Tongue (tissue), 1 donor: ENCODE measurements at regions not wholly inside any gene's neighbourhood (a gene's known extent, or its start where the extent isn't known, plus 50 kb on each side); places are given as distances from the start of the nearest gene placed in this dataset.
A peak's percentile ranks its signal among the peaks of the same experiment; 100 is the strongest.

Source experiments
- DNase-seq: peaks from one replicate; pipeline ENCODE4 v3.0.0-alpha.2; 2015

GRCh38 chr4:35918491-35918977, 325.8 kb downstream of the ARAP2 start:
- DNase-seq, result no peak

- DNase-seq, result no peak
Observed at GRCh38 chr4:35925806-35926205, 318.5 kb downstream of the ARAP2 start.

GRCh38 chr4:35926788-35927187, 317.5 kb downstream of the ARAP2 start:
- no peak for DNase-seq

GRCh38 chr4:35933901-35934300, 310.4 kb downstream of the ARAP2 start:
- no peak for DNase-seq

GRCh38 chr4:35934320-35934981, 309.9 kb downstream of the ARAP2 start:
- DNase-seq, result peak; percentile 71

DNA sequence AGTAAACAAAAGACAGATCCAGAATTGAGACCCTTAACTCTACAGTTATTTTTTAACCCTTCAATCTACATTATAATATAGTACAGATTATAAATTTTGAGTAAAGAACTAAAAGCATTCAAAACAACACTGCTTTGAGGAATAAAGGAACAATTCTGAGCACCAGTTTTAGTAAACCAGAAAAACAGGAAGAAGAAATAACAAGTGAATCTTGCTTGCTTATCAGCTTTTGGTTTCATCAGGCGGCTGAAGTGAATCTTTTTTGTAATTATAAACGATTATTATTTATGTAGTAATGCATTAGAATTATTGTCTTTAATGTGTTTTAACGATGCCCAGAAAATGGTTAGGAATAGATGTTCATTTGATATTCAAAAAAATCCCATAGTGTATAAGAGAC, 305.4 kb downstream of the ARAP2 start:
- DNase-seq, result no peak

DNA sequence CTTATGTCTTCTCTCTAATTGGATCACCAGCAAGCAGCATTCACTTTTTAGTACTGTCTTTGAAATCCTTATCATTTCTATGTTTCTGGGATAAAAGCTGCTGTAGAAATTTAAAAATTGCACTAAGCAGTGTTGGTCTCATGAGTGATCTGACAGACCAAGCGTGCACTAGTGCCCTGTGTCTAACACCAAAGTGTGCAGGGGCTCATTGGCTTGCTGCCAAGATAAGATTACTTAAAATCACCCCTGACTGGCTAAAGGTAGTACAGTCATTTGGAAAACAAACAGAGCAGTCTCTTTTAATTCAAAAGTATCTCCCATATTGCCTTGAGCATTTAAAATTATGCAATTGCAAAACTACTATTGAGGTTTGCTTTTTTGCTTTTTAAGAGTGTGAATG, 304.6 kb downstream of the ARAP2 start:
- DNase-seq, result no peak

GRCh38 chr4:35942092-35942491, 302.2 kb downstream of the ARAP2 start:
- no peak for DNase-seq

DNA sequence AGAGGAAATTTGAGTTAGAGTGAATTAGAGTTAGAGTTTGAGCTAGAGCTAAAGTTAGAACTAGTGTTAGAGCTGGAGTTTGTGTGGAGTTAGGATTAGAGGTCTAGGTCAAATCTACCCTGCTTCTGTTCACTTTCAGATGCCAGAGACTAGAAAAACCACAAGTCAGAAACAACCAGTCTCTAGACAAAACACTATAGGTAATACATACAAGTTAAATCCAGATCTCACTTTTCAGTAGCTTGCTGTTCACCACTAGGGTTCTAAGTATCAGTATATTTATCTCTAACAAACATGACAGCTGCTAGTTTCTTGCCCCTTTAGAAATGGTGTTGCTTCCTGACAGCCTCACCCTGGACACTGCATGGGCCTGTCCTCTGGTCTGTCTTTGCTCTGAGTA, 300.7 kb downstream of the ARAP2 start:
- no peak for DNase-seq

DNA sequence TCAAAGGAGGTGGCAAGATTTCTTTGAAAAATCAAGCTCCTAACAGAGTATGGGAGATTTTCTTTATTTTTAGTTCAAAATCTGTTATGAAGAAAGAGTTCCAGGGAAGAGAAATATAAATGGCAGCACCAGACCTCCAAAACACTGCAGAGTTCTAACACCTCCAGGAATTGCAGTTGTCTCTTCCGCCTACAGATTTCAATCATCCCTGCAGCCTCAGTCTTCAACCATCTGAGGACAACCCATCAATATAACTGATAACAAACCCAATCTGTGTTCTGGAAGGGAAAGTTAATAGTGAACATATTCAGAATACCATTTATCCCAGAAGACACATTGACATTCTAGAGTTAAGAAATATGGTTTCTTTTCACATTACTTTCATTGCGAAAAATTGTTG, 296.1 kb downstream of the ARAP2 start:
- no peak for DNase-seq

DNA sequence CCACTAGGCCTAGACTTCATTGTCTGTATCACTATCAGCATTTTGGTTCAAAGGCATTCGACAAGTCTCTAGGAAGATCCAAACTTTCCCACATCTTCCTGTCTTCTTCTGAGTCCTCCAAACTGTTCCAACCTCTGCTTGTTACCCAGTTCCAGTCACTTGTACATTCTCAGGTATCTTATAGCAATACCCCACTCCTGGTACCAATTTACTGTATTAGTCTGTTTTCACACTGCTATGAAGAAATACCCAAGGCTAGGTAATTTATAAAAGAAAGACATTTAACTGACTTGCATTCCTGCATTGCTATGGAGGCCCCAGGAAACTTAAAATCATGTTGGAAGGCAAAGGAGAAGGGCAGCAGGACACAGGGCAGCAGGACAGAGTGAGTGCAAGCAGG, 293.9 kb downstream of the ARAP2 start:
- no peak for DNase-seq

- no peak for DNase-seq
Observed at GRCh38 chr4:35952751-35953150, 291.6 kb downstream of the ARAP2 start.

GRCh38 chr4:35963383-35963782, 280.9 kb downstream of the ARAP2 start:
- no peak for DNase-seq

- no peak for DNase-seq
Observed at GRCh38 chr4:35963974-35964515, 280.3 kb downstream of the ARAP2 start.

DNA sequence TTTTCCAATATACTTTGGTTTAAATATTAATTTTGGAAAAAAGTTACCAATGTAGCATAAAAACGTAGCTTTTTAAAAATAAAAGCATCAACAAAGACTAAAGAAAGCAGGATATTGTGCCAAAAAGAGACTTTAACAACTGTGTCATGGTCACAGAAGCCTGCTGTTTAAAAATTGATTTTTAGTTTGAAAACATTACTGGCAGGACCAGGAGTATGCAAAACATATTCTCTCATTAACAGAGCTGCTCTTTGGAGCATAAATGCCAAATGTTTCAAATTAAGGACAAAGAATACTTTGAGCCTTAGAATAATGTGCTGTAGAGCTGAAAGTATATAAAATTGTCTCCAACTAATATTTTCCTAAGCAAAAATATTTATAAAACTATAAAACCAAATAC, 279.0 kb downstream of the ARAP2 start:
- no peak for DNase-seq

DNA sequence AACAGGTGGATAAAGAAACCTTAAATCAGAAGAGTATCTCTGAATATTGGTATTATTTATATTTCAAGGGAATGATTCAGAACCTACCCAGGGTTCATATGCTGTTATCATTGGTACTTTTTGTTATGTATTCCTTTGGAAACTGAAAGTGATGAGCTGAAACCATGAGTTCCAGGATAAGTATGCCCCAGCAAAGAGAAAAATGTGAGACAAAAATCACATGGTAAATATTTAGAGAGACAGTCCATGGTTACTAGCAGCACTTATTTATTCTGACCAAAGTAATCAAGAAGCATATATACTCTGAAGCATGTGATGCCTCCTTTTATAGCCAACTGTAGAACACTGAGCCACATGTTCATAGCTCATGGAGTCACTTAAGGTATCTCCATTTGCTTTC, 277.7 kb downstream of the ARAP2 start:
- DNase-seq, result no peak

- DNase-seq, result no peak
Observed at GRCh38 chr4:35970366-35970960, 273.9 kb downstream of the ARAP2 start.

DNA sequence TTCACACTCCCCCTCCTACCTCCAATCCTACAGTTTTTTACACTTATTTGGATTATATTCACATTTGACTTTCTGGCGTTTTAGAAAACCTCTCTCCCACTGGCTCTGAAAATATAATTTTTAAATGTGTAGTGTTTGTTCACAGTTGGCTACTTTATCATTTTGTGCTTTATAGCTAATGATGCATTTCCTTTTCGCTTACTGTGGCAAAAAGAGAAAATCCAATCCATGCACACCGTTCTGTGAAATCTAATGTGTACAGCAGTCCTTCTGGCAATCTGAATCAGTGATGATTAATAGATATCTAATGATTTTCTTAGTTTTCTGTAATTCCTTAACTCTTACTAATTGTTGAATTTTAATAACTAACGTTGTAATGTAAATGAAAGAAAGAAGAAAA, 271.5 kb downstream of the ARAP2 start:
- no peak for DNase-seq

DNA sequence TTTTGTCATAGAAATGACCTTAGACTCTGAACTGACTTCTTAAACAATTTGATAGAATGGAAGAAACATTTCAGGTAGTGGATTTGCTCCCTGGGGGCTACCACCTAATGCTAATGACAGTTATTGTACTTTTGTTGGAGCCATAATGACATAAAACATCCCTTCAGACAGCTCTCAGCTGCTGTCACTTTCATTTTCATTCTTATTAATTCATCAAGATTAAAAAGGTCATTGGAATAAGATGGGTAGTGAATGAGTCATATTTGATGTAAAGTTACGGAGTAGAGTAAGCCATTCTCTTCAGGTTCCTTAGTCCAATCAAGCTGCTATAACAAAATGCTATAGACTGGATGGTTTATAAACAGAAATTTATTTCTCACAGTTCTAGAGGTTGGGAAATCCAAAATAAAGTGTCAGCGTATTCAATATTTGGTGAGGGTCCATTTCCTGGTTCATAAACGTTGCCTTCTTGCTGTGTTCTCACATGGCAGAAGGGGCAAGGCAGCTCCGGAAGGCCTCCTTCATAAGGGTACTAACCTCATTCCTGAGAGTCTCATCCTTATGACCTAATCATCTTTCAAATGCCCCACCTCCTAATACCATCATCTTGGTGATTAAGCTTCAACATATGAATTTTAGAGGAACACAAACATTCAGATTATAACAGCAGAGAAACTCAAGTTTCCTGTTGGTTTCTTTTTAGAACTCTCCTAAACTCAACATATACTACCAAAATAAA, 268.5 kb downstream of the ARAP2 start:
- no peak for DNase-seq

- no peak for DNase-seq
Observed at GRCh38 chr4:35978551-35978950, 265.8 kb downstream of the ARAP2 start.

DNA sequence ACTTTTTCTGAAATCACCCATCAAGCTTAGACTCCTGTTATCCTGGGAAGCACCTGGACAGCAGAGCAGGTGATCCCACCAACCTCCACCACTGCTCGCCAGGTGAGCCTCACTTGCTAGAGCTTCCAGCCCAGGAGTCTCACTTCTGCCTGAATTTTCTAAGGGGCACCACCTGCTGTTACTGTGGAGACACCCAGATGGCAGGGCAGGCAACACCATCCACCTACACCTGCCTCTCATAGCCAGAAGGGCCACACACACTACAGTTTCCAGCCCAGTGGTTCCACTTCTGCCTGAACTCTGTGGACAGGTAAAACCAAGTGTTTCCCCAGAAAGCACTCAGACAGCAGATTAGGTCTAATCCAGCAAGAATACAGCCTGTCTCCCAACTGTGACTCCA, 262.0 kb downstream of the ARAP2 start:
- DNase-seq, result no peak

DNA sequence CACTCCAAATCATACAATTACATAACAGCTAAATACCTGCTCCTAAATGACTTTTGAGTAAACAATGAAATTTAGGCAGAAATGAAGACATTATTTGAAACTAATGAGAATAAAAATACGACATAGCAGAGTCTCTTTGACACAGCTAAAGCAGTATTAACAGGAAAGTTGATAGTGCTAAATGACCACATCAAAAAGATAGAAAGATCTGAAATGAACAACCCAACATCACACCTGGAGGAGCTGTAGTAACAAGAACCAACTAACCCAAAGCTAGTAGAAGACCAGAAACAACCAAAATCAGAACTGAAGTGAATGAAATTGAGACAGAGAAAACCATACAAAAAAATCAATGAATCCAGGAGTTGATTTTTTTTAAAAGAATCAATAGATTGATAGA, 257.8 kb downstream of the ARAP2 start:
- no peak for DNase-seq

DNA sequence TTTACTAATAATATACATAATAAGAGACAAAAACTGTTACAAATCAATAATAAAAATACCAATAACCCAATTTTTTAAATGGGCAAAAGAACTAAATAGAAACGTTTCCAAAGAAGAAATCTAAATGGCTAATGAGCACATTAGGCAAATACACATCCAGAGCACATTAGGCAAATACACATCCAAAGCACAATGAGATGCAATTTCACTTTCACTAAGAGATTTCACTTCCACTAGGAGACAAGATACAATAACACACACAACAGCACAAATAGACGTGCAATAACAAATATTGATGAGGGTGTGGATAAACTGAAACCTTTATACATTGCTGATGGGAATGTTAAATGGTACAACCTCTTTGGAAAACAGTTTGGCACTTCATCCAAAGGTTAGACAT, 250.7 kb downstream of the ARAP2 start:
- DNase-seq, result no peak
